HL-60/S4 treated with phorbol 12-myristate 13-acetate at 8.2 ng/mL for 4 days and 3 days (cell line): ENCODE measurements at regions not wholly inside any gene's neighbourhood (a gene's known extent, or its start where the extent isn't known, plus 50 kb on each side); places are given as distances from the start of the nearest gene placed in this dataset.

Experiments
- in situ Hi-C: fragments of 300-500 bp; cut with MboI; formaldehyde crosslinking; loops from 2 replicates; pipeline ENCODE4 v1.15.0; 2022; ENCODE audit warnings: low sequenced_read_pairs

- in situ Hi-C loops = no loop called here
Observed at GRCh38 chr6:149260214-149260874, 57.2 kb upstream of the TAB2 start.

- in situ Hi-C loops = no loop called here
Observed at GRCh38 chr6:149261364-149262040, 56.0 kb upstream of the TAB2 start.

DNA sequence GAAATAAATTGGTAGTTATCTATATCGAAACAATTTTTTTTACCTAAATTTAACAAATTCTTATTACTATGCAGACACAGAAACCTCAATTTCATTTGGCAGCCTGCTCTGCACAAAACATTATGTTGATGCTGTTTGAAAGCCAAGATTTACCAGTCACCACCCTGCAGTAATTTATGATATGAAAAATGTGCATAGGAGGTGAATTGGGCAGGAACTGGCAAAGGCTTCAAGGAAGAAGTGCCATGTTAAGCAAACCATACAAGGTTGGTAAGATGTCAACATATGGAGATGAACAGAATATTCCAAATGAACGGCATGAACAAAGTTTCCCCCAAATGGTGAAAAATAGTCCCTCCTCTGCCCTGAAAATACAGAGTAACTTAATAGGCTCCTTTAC lies 54.2 kb upstream of the TAB2 start:
- in situ Hi-C loops = no loop called here

DNA sequence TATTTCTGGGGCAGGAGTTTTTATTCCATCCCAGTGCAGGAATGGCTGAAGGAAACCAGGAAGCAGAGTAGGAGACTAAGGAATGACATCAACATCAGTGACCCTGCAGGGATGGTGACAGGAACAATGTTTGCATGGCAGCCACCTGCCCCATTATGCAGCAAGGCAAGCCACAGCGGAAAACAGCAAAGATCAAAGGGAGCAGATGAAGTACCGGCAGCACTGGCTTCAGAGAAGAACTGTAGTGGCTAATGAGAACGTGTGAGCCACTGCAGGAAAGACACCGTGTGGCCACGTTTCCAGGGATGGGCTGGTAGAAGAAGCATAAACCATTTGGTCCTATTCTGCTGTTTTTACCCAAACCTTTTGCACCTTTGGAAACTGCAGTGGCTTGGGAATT lies 52.9 kb upstream of the TAB2 start:
- in situ Hi-C loops = no loop called here

- in situ Hi-C loops = no loop called here
Observed at GRCh38 chr6:149265945-149266344, 51.6 kb upstream of the TAB2 start.

- in situ Hi-C loops = no loop called here
Observed at GRCh38 chr6:149266659-149267058, 50.9 kb upstream of the TAB2 start.

DNA sequence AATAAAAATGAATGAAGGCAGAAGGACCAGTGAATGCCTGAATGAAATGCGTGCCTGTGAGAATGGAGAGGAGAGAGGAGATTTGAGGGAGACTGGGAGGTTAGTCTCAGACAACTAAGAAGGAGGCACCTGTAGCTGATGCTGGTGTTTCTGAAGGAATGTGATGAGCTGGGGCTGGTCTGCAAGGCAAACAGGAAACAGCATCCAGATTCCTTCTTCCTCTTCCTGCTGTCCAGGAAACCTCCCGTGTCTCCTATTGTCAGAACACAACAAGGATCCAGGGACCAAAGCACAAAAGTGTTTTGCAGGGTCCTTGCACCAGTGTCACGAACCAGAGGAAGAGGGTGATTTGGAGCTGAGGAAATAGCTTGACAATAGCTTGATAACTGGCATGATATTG lies 50.4 kb upstream of the TAB2 start:
- in situ Hi-C loops = no loop called here

- in situ Hi-C loops = no loop called here
Observed at GRCh38 chr6:149267513-149268043, 49.9 kb upstream of the TAB2 start.
